GM12878 (cell line): ENCODE measurements at regions not wholly inside any gene's neighbourhood (a gene's known extent, or its start where the extent isn't known, plus 50 kb on each side); places are given as distances from the start of the nearest gene placed in this dataset.

Experiments used
- BRCA1 ChIP-seq: IDR thresholded peaks from 2 replicates; pipeline ENCODE4 v1.6.1; 2011; ENCODE audit warnings: low read depth, low read length, improper control_type of control experiment
- CTCF ChIP-seq, 3 experiments: IDR thresholded peaks in 2 of 3; conservative IDR thresholded peaks in 1 of 3; 2 replicates each; pipeline ENCODE4 v1.5.1; 2011; ENCODE audit warnings: low read depth in 3 of 3, low read length in 3 of 3, mild to moderate bottlenecking in 3 of 3, control low read depth in 2 of 3, moderate library complexity in 2 of 3, inconsistent platforms in 1 of 3, mixed read lengths in 1 of 3; ENCODE audit not compliant: control insufficient read depth in 2 of 3, insufficient read depth in 1 of 3; ENCODE audit errors: extremely low read depth in 1 of 3
- EP300 ChIP-seq, 2 experiments: fragments of 150-350 bp in 1 of 2; IDR thresholded peaks; 2 replicates each; pipeline ENCODE4 v1.6.1; 2011 to 2012; ENCODE audit warnings: low read depth in 2 of 2, low read length in 2 of 2, borderline replicate concordance in 1 of 2, improper control_type of control experiment in 1 of 2, inconsistent platforms in 1 of 2; ENCODE audit not compliant: control insufficient read depth in 1 of 2
- TAF1 ChIP-seq: IDR thresholded peaks from 2 replicates; pipeline ENCODE4 v1.6.1; 2011; ENCODE audit warnings: mild to moderate bottlenecking, low read depth, low read length, borderline replicate concordance

- TF ChIP-seq TAF1 (no peak), EP300 (IDR thresholded peaks at IDR 0.05; ENCODE audit: borderline replicate concordance in 1 of 2, control insufficient read depth in 1 of 2, low read depth in 2 of 2, low read length in 2 of 2) (no peak), BRCA1 (no peak), CTCF (IDR thresholded peaks at IDR 0.05 in 2 of 3, conservative IDR thresholded peaks at IDR 0.05 in 1 of 3; ENCODE audit: control insufficient read depth in 2 of 3, extremely low read depth in 1 of 3, insufficient read depth in 1 of 3, low read depth in 3 of 3, low read length in 3 of 3) (no peak)
Measured at GRCh38 chr6:105974986-105975385, 111.2 kb upstream of the PRDM1 start.
